ENCODE measurements at regions not wholly inside any gene's neighbourhood (a gene's known extent, or its start where the extent isn't known, plus 50 kb on each side); places are given as distances from the start of the nearest gene placed in this dataset.
A peak's percentile ranks its signal among the peaks of the same experiment; 100 is the strongest.

DNA sequence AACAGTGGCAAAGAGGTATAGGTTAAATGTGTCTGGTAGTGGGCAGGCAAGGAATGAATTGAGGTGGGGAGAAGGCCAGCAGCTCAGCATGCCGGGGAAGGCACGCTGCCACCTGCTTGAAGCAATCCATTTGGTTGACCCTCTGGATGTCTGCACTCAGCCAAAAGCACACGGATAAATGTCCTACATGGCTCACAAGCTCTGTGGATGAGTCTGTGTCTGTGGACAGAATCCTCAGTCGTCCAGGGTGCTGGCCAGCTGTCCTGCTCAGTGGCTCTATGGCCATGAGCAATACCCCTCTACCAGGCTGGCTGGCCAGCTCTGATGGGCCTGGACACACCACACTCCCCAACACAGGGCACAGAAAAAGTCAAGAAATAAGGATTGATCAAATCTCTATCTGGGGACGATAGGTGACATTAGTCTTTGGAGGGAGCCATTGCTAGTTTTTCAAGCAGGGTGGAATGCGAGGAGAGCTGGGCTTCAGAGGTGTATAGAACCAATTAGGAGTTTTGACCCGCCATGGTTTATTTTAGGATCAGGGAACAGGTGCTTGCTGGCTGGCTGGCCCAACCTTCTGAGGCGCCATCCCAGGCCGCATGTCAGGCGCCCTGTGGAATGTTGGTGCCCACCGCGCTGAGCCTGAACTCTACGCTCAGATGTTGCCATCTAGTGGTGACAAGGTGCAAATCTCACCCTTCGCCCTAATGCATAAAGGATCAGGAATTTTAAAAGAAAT lies 493.4 kb downstream of the TNS3 start:
- in situ Hi-C loops (cut with MboI) (loop anchor here (5.0 to 25.0 kb wide), 2 partner anchors 726 to 1171 kb away; no protein-coding TSS in a partner anchor), intact Hi-C loops (cut with micrococcal nuclease; ENCODE audit: unreplicated experiment) (loop anchor here (1.0 to 10.0 kb wide), 6 partner anchors 94 to 1197 kb away; no protein-coding TSS in a partner anchor)
- DNase-seq (ENCODE audit: low read depth, low spot score) (no peak), ATAC-seq (peak; percentile 89), FAIRE-seq (peak; percentile 81)
- ChIA-PET SMC1A (ENCODE audit: uncharacterized antibody, unreplicated experiment) (interaction anchor here (0.7 to 3.0 kb wide), 12 partner anchors 9 to 1170 kb away, joined by 3 to 30 read pairs (median 3); no protein-coding TSS in a partner anchor), CTCF (interaction anchor here (1.0 to 4.9 kb wide), 12 partner anchors 9 to 1169 kb away, joined by 3 to 91 read pairs (median 7); partner anchors contain the start of gene IGFBP3), RAD21 (ENCODE audit: unreplicated experiment) (interaction anchor here (0.6 to 3.5 kb wide), 12 partner anchors 12 to 1171 kb away, joined by 3 to 41 read pairs (median 3); no protein-coding TSS in a partner anchor), POLR2A (no interaction called here)
- no peaks in the 10 kb centered on the region for H3K36me3 ChIP-seq (ENCODE audit: control insufficient read depth in 2 of 2, insufficient read depth in 2 of 2, low read length in 1 of 2)
- no peak overlapping the region for H2AFZ ChIP-seq (ENCODE audit: control insufficient read depth, low read depth, low read length)
- no peak overlapping the region for H3K4me2 ChIP-seq (ENCODE audit: control insufficient read depth, insufficient read depth)
- H3K27me3 ChIP-seq (replicated peaks in 1 of 2; ENCODE audit: control insufficient read depth in 2 of 2, insufficient read depth in 2 of 2, low read length in 1 of 2) = no peaks in the 10 kb centered on the region
- H3K4me1 ChIP-seq (ENCODE audit: control insufficient read depth, insufficient read depth, low read length) = no peaks in the 10 kb centered on the region
- TF ChIP-seq, protein P1, sequence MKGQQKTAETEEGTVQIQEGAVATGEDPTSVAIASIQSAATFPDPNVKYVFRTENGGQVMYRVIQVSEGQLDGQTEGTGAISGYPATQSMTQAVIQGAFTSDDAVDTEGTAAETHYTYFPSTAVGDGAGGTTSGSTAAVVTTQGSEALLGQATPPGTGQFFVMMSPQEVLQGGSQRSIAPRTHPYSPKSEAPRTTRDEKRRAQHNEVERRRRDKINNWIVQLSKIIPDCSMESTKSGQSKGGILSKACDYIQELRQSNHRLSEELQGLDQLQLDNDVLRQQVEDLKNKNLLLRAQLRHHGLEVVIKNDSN (IDR thresholded peaks at IDR 0.05; ENCODE audit: borderline replicate concordance, extremely low read length, insufficient read depth, low read depth, low read length) = no peak
- TF ChIP-seq NFYA (IDR thresholded peaks at IDR 0.05; ENCODE audit: borderline replicate concordance, low read depth, low read length) = no peak
- TF ChIP-seq YY1 (IDR thresholded peaks at IDR 0.05; ENCODE audit: low read depth, low read length) = 0 out of 2 replicates have a peak, but pooled peaks have one; percentile 29
- peak; percentile 90 for TF ChIP-seq RAD21 (IDR thresholded peaks at IDR 0.05; ENCODE audit: insufficient read depth, low read depth, low read length)
- no peak for TF ChIP-seq NRF1 (conservative IDR thresholded peaks at IDR 0.05; ENCODE audit: low read depth, low read length)
- TF ChIP-seq, protein P2, sequence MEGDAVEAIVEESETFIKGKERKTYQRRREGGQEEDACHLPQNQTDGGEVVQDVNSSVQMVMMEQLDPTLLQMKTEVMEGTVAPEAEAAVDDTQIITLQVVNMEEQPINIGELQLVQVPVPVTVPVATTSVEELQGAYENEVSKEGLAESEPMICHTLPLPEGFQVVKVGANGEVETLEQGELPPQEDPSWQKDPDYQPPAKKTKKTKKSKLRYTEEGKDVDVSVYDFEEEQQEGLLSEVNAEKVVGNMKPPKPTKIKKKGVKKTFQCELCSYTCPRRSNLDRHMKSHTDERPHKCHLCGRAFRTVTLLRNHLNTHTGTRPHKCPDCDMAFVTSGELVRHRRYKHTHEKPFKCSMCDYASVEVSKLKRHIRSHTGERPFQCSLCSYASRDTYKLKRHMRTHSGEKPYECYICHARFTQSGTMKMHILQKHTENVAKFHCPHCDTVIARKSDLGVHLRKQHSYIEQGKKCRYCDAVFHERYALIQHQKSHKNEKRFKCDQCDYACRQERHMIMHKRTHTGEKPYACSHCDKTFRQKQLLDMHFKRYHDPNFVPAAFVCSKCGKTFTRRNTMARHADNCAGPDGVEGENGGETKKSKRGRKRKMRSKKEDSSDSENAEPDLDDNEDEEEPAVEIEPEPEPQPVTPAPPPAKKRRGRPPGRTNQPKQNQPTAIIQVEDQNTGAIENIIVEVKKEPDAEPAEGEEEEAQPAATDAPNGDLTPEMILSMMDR (IDR thresholded peaks at IDR 0.05 in 2 of 3, conservative IDR thresholded peaks at IDR 0.05 in 1 of 3; ENCODE audit: control insufficient read depth in 2 of 3, extremely low read depth in 1 of 3, insufficient read depth in 1 of 3, low read depth in 3 of 3, low read length in 3 of 3) = peak; percentile 74 to 86 (median 76)
- TF ChIP-seq ZNF274 (IDR thresholded peaks at IDR 0.05; ENCODE audit: insufficient read depth, insufficient read length) = no peak
- TF ChIP-seq CBFB (IDR thresholded peaks at IDR 0.05; ENCODE audit: low read depth) = no peak
- TF ChIP-seq CREB1 (IDR thresholded peaks at IDR 0.05; ENCODE audit: low read depth) = no peak
- TF ChIP-seq ZNF384 (IDR thresholded peaks at IDR 0.05; ENCODE audit: borderline replicate concordance, low read depth, low read length) = no peak
- no peak for TF ChIP-seq RAD51 (IDR thresholded peaks at IDR 0.05)
- TF ChIP-seq SMC3 (IDR thresholded peaks at IDR 0.05; ENCODE audit: borderline replicate concordance, low read length) = peak; percentile 76
- no peak for TF ChIP-seq EED (IDR thresholded peaks at IDR 0.05; ENCODE audit: low read depth)
- no peaks in the 10 kb centered on the region for H3K79me2 ChIP-seq (ENCODE audit: control insufficient read depth, insufficient read depth, low read length)
- H3K4me3 ChIP-seq = no peak overlapping the region
- H4K20me1 ChIP-seq (ENCODE audit: control insufficient read depth, insufficient read depth) = no peaks in the 10 kb centered on the region
- no TSS peak for BruUV-seq (replicated peaks)
- no peaks in the 10 kb centered on the region for H3K9me3 ChIP-seq (replicated peaks; ENCODE audit: control insufficient read depth, insufficient read depth, low read length)
- WGBS (ENCODE audit: insufficient coverage, insufficient replicate concordance, low lambda C conversion rate, missing lambda C conversion rate) = 13% methylated on average over 14 of the region's 14 CpGs
- H3K9ac ChIP-seq (ENCODE audit: control insufficient read depth, insufficient read depth, low read length) = no peak overlapping the region
- no peak overlapping the region for H3K27ac ChIP-seq (ENCODE audit: control insufficient read depth, insufficient read depth)
